Fibroblast of lung (primary cell): ENCODE measurements at regions not wholly inside any gene's neighbourhood (a gene's known extent, or its start where the extent isn't known, plus 50 kb on each side); places are given as distances from the start of the nearest gene placed in this dataset.

ENCODE experiments used
- EZH2 ChIP-seq: IDR thresholded peaks from 2 replicates; pipeline ENCODE4 v1.5.1; 2012; ENCODE audit warnings: low read length, control low read depth, mild to moderate bottlenecking; ENCODE audit errors: missing control alignments
- TF ChIP-seq, protein P1 (sequence below), 2 donors: IDR thresholded peaks in 1 of 2; conservative IDR thresholded peaks in 1 of 2; 1 replicate in 1 of 2; 2 replicates in 1 of 2; pipeline ENCODE4 v1.5.1; 2011 to 2012; ENCODE audit warnings: low read length in 2 of 2, control low read depth in 1 of 2, inconsistent platforms in 1 of 2, low read depth in 1 of 2, mild to moderate bottlenecking in 1 of 2

DNA sequence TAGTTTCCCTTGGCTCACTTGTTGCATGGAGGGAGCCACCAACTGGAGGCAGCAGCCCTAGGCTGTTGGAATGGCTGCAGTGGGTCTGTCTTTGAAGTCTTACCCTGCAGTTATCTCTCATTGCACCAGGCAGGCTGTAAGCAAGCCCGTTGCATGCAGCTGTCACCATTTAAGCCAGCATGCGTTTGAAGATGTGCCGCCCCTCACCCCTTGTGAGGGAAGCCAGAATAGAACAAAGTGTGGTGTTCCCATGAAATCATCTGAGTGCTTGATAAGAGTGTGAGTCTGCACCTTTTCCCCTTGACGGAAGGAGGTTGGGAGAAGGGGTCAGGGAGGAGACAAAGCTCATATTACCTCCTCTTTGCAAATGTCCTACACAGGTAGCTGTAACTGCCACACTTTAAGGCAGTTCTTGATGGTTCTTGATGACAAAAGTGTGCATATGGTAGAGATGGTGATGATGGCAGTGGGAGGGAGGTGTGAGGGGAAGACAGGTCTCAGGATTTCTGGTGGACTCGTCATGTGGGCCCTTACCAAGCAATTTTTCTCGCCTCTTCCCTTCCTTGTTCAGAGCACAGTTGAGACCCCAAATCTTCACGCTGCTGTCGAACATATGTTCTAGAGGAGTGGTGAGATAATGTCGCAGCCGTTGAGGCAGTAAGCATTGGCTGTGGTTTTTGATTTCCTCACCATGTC, 191.4 kb upstream of the LEF1 start:
- TF ChIP-seq, protein P1, sequence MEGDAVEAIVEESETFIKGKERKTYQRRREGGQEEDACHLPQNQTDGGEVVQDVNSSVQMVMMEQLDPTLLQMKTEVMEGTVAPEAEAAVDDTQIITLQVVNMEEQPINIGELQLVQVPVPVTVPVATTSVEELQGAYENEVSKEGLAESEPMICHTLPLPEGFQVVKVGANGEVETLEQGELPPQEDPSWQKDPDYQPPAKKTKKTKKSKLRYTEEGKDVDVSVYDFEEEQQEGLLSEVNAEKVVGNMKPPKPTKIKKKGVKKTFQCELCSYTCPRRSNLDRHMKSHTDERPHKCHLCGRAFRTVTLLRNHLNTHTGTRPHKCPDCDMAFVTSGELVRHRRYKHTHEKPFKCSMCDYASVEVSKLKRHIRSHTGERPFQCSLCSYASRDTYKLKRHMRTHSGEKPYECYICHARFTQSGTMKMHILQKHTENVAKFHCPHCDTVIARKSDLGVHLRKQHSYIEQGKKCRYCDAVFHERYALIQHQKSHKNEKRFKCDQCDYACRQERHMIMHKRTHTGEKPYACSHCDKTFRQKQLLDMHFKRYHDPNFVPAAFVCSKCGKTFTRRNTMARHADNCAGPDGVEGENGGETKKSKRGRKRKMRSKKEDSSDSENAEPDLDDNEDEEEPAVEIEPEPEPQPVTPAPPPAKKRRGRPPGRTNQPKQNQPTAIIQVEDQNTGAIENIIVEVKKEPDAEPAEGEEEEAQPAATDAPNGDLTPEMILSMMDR (conservative IDR thresholded peaks at IDR 0.05 in 1 of 2, IDR thresholded peaks at IDR 0.05 in 1 of 2; ENCODE audit: low read depth in 1 of 2, low read length in 2 of 2): no peak
- no peak for TF ChIP-seq EZH2
